GM12891 (cell line): ENCODE measurements at regions not wholly inside any gene's neighbourhood (a gene's known extent, or its start where the extent isn't known, plus 50 kb on each side); places are given as distances from the start of the nearest gene placed in this dataset.
"Not testable (repeated sequence)": the region's sequence is repeated elsewhere in the genome, so short reads cannot be mapped to it uniquely, and the experiment has no call there.

Source experiments
- DNase-seq: peaks from one replicate; pipeline ENCODE4 v3.0.0; 2011; ENCODE audit warnings: low spot score; ENCODE audit not compliant: insufficient read length
- FAIRE-seq: peaks from 2 replicates; lab custom pipeline; 2011; peaks lifted over from hg19 to GRCh38; lab: Jason Lieb, UNC
- PAX5 ChIP-seq: IDR thresholded peaks from 2 replicates; pipeline ENCODE4 v1.6.1; 2011; ENCODE audit warnings: low read length, moderate library complexity, mild to moderate bottlenecking; ENCODE audit not compliant: insufficient read depth, severe bottlenecking
- POLR2A ChIP-seq: IDR thresholded peaks from 2 replicates; pipeline ENCODE4 v1.6.1; 2011; ENCODE audit warnings: low read depth, low read length, control low read depth
- POLR2AphosphoS5 ChIP-seq: IDR thresholded peaks from 2 replicates; pipeline ENCODE4 v1.6.1; 2011; ENCODE audit warnings: low read depth, low read length, control low read depth
- POU2F2 ChIP-seq: IDR thresholded peaks from 2 replicates; pipeline ENCODE4 v1.6.1; 2011; ENCODE audit warnings: low read depth, mild to moderate bottlenecking, control low read depth, low read length, moderate library complexity
- SPI1 ChIP-seq: IDR thresholded peaks from 2 replicates; pipeline ENCODE4 v1.6.1; 2011; ENCODE audit warnings: low read depth, low read length, control low read depth
- TAF1 ChIP-seq: IDR thresholded peaks from 2 replicates; pipeline ENCODE4 v1.6.1; 2011; ENCODE audit warnings: low read depth, low read length, control low read depth

DNA sequence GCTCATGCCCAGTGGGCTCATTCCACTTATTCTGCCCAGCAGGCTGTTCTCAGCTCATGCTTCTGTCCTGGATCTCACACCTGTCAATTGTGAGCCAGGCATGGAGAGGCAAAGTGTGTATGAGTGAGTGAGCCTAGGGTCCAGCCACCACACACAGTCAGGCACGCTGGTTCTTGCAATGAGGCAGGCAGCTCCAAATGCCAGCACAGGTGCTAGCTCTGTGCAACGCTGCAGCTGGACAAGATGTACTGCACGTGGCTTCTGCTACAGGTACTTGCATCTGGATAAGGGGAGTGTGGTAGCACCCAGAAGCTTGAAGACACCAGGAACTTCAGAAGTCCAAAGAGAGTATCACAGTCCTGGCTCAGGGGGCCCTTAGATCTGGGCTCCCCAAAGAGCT lies 1249.4 kb upstream of the IGFBP7 start:
- DNase-seq (no peak), FAIRE-seq (no peak)
- TF ChIP-seq POU2F2 (no peak), POLR2AphosphoS5 (no peak), TAF1 (no peak), SPI1 (no peak), PAX5 (no peak), POLR2A (no peak)

DNA sequence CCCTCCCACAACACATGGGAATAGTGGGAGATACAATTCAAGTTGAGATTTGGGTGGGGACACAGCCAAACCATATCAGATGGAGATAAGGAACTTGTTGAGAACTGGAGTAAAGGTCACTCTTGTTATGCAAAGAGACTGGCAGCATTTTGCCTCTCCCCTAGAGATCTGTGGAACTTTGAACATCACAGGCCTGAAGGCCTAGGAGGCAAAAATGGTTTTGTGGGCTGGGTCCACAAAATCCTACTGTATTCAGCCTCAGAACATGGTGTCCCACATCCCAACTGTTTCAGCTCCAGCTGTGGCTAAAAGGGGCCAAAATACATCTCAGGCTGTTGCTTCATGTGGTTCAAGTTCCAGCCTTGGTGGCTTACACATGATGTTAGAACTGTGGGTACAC lies 1247.8 kb upstream of the IGFBP7 start:
- no peak for FAIRE-seq
- TF ChIP-seq POLR2AphosphoS5 (no peak), PAX5 (no peak), POU2F2 (no peak), TAF1 (no peak), POLR2A (no peak)
- DNase-seq = no peak

DNA sequence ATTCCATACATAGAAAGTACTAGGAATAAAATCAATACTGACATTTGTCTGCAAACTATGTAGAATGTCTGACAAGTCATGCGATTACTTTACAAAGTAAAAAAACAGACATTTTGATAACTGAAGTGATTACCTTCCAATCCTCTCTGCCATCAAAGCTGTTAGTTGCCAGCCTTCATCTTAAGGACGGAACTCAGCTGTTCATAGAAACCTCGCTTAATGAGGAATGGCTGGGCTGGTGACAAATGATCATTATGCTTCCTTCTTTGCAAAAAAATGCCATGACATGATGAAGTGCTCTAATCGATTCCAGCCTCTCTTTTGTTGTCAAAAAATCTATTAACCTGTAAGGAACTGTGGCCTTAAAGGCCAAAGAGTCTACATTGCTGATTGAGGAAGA lies 1214.9 kb upstream of the IGFBP7 start:
- DNase-seq (no peak), FAIRE-seq (no peak)
- TF ChIP-seq PAX5 (no peak), TAF1 (no peak), POLR2AphosphoS5 (no peak), POU2F2 (no peak), POLR2A (no peak), SPI1 (no peak)

DNA sequence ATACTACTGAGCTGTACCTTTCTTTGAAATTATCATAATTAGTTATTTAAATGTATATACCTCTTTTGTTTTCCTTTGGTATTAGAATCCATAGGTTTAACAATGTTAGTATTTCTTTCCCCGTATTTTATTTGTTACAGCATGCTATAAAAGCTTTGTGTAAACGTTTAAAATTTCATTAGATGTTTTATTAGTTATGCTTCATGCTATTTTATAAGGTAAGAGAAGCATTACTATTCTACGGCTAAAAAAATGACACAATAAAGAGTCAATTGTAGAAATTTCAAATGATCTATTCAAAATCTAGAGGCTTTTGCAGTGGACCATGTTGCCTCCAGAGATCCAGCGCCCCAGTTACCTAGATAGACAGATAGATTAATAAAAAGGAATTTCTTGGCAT lies 1203.3 kb upstream of the IGFBP7 start:
- TF ChIP-seq SPI1 (no peak), POLR2A (no peak), POLR2AphosphoS5 (no peak), TAF1 (no peak), POU2F2 (no peak), PAX5 (no peak)

DNA sequence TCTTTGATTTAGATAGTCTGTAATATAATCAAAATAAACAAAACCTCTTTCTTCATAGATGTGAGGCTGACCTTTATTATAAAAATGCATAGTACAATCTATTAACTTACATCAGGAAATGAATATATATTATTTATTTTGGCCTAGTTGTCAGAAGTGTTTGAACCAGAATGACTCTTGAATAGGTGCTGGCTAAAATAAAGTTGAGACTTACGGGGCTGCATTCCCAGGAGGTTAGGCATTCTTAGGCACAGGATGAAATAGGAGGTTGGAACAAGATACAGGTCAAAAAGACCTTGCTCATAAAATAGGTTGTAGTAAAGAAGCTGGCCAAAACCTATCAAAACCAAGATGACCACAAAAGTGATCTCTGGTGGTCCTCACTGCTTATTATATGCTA lies 1193.3 kb upstream of the IGFBP7 start:
- FAIRE-seq = no peak
- TF ChIP-seq POU2F2 = no peak
- no peak for TF ChIP-seq SPI1
- no peak for TF ChIP-seq PAX5
- no peak for TF ChIP-seq TAF1
- TF ChIP-seq POLR2A = no peak
- no peak for TF ChIP-seq POLR2AphosphoS5

More for the DNA sequence above, 1203.3 kb upstream of the IGFBP7 start:
- no peak for FAIRE-seq
- no peak for DNase-seq

DNA sequence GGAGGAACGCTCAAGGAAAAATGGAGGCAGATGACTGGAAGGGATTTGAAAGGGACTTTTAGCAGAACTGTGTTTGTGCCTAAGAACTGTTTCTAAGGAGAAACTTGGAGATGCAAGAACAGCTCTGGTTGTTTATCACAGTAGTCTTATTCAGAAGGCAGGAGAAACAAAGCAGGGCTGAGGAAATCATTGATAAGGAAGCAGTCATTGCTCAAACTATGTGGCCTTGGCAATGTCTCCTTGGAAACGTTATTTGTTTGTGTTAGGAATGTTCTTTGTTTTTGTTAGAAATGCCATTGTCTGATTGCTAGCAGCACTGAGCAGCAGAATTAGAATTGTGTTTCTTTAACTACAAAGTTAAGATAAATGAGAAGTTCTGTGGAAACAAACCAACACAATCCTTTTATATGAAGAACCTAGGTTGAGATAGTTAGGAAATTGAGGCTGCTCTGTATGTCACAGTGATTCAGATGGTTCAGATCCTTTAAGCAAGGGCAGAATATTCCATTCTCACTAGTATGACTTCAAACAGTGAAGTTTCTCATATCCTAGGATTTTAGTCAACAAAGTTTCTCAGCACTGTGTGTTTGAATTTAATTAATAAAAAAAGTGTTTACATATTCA lies 1191.3 kb upstream of the IGFBP7 start:
- TF ChIP-seq TAF1 (no peak), PAX5 (no peak), POLR2AphosphoS5 (no peak), POU2F2 (no peak), POLR2A (no peak), SPI1 (no peak)
- no peak for FAIRE-seq
- no peak for DNase-seq

More for the DNA sequence above, 1193.3 kb upstream of the IGFBP7 start:
- no peak for DNase-seq

DNA sequence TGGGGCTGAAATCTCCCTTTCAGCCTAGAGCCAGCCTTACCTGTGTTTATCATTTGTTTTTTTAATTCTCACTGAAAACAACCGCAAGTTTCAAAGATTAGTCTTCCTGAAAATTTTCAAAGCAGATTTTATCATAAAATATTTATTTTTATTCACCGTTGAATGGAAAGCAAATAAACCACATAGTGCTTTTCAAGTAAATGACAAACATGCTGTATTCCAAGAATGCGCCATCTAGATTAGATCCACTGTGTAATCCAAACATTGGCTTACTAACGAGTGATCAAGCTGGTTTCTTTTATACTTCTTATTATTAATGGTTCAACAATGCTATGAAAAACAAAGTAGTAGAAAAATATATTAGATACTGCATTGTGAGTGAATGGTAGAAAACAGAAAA lies 1176.2 kb upstream of the IGFBP7 start:
- FAIRE-seq (no peak), DNase-seq (no peak)
- TF ChIP-seq POU2F2 = no peak
- TF ChIP-seq SPI1 = no peak
- TF ChIP-seq PAX5 = no peak
- no peak for TF ChIP-seq TAF1
- no peak for TF ChIP-seq POLR2AphosphoS5
- TF ChIP-seq POLR2A = no peak

DNA sequence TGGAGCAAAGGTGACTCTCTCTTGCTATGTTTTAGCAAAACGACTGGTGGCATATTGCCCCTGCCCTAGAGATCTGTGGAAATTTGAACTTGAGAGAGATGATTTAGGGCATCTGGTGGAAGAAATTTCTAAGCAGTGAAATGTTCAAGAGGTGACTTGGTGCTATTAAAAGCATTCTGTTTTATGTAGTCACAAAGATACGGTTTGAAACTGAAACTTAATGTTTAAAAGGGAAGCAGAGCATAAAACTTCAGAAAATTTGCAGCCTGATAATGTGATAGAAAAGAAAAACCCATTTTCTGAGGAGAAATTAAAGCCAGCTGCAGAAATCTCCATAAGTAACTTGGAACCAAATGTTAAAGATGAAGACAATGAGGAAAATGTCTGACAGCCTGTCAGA lies 1170.7 kb upstream of the IGFBP7 start:
- DNase-seq, FAIRE-seq: not testable (repeated sequence)

DNA sequence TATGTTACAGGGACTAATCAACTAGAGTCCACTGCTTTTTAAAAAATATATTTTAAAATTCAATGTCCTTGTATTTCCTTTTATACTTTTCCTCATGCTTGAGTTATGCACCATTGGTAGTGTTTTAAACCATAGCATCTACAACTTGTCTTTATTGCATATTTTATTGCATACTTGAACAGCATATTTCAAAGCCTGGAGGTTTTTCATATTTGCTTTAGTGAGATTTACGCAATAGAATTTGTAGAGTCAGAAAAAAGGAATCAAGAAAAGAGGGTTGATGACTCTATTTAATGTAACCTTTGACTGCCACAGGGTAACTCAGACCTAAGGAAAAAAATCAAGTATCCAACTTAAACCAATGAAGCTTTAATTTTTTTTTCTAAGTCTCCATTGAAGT lies 1165.7 kb upstream of the IGFBP7 start:
- no peak for FAIRE-seq
- no peak for DNase-seq
- no peak for TF ChIP-seq TAF1
- no peak for TF ChIP-seq SPI1
- no peak for TF ChIP-seq POLR2AphosphoS5
- TF ChIP-seq POU2F2 = no peak
- TF ChIP-seq POLR2A = no peak
- no peak for TF ChIP-seq PAX5

DNA sequence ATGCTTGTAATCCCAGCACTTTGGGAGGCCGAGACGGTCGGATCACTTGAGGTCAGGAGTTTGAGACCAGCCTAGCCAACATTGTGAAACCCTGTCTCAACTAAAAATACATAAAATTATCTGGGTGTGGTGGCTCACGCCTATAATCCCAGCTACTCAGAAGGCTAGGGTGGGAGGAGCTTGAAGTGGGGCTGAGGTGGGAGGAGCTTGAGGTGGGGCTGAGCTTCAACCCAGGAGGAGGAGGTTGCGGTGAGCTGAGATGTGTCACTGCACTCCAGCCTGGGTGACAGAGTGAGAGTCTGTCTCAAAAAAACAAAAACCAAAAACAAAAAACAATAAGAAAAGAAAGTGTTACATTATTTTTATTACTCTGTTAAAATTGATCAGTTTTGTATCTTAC lies 1164.4 kb upstream of the IGFBP7 start:
- DNase-seq (no peak), FAIRE-seq (no peak)
- no peak for TF ChIP-seq POU2F2
- TF ChIP-seq POLR2A = no peak
- no peak for TF ChIP-seq TAF1
- no peak for TF ChIP-seq PAX5
- TF ChIP-seq SPI1 = no peak
- TF ChIP-seq POLR2AphosphoS5 = no peak

DNA sequence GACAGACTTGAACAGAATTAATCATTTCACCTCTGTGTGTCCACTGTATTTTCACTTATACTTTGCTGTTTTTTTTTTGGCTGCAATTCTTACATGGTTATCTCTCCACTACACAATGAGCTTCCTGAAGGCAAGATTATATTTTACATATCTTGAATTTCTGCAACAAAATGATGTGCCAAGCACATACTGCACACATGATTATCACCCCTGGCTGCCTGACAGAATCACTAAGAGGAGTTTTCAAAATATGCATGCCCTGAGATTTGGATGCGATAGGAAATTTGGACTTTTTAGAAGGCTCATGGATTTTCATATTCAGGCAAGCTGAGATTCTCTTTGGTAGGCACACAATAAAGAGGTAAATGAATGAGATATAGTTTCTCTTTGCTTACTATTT lies 1162.1 kb upstream of the IGFBP7 start:
- TF ChIP-seq PAX5 (no peak), POLR2AphosphoS5 (no peak), POLR2A (no peak), TAF1 (no peak), SPI1 (no peak), POU2F2 (no peak)
- no peak for FAIRE-seq
- no peak for DNase-seq
